GM12892 (cell line): ENCODE measurements at regions not wholly inside any gene's neighbourhood (a gene's known extent, or its start where the extent isn't known, plus 50 kb on each side); places are given as distances from the start of the nearest gene placed in this dataset.

Source experiments
- POLR2A ChIP-seq: IDR thresholded peaks from 2 replicates; pipeline ENCODE4 v1.6.1; 2011; ENCODE audit warnings: low read depth, low read length, control low read depth
- POLR2AphosphoS5 ChIP-seq: IDR thresholded peaks from 2 replicates; pipeline ENCODE4 v1.6.1; 2011; ENCODE audit warnings: low read depth, low read length, control low read depth
- TAF1 ChIP-seq: IDR thresholded peaks from 2 replicates; pipeline ENCODE4 v1.6.1; 2011; ENCODE audit warnings: low read depth, mild to moderate bottlenecking, control low read depth, low read length, borderline replicate concordance

- no peak for TF ChIP-seq POLR2A
- no peak for TF ChIP-seq POLR2AphosphoS5
- no peak for TF ChIP-seq TAF1
Measured at GRCh38 chrX:97787849-97788248, 904.1 kb downstream of the RPA4 start.
